ENCODE measurements at regions not wholly inside any gene's neighbourhood (a gene's known extent, or its start where the extent isn't known, plus 50 kb on each side); places are given as distances from the start of the nearest gene placed in this dataset.

GRCh38 chr10:105843786-105844185 lies 1202.7 kb downstream of the SORCS3 start:
- TF ChIP-seq CTCF (IDR thresholded peaks at IDR 0.05 in 8 of 11, conservative IDR thresholded peaks at IDR 0.05 in 3 of 11) (no peak), POLR2A (IDR thresholded peaks at IDR 0.05) (no peak)

All from spleen (tissue), 7 donors.